ELR (cell line): ENCODE measurements at regions not wholly inside any gene's neighbourhood (a gene's known extent, or its start where the extent isn't known, plus 50 kb on each side); places are given as distances from the start of the nearest gene placed in this dataset.
"Not testable (repeated sequence)": the region's sequence is repeated elsewhere in the genome, so short reads cannot be mapped to it uniquely, and the experiment has no call there.

Source experiments
- DNase-seq: peaks from one replicate; pipeline ENCODE4 v3.0.0-alpha.2; 2015; ENCODE audit warnings: low read depth

- no peak for DNase-seq
Measured at GRCh38 chr7:152541892-152542291, 106.1 kb upstream of the KMT2C start.

- not testable (repeated sequence) for DNase-seq
Measured at GRCh38 chr7:152539190-152539495, 103.3 kb upstream of the KMT2C start.

GRCh38 chr7:152538346-152539189 is 102.8 kb upstream of the KMT2C start:
- DNase-seq: not testable (repeated sequence)

- no peak for DNase-seq
Measured at GRCh38 chr7:152537639-152538038, 101.8 kb upstream of the KMT2C start.

GRCh38 chr7:152528612-152529011 is 92.8 kb upstream of the KMT2C start:
- DNase-seq: no peak

GRCh38 chr7:152527610-152528032 is 91.8 kb upstream of the KMT2C start:
- DNase-seq: no peak

GRCh38 chr7:152523916-152524315 is 88.1 kb upstream of the KMT2C start:
- no peak for DNase-seq

GRCh38 chr7:152522571-152523067 is 86.8 kb upstream of the KMT2C start:
- no peak for DNase-seq

- DNase-seq: no peak
Measured at GRCh38 chr7:152521420-152522337, 85.9 kb upstream of the KMT2C start.

GRCh38 chr7:152520861-152521302 is 85.1 kb upstream of the KMT2C start:
- no peak for DNase-seq

GRCh38 chr7:152519290-152519689 is 83.5 kb upstream of the KMT2C start:
- no peak for DNase-seq

GRCh38 chr7:152516216-152516615 is 80.4 kb upstream of the KMT2C start:
- no peak for DNase-seq

- DNase-seq: not testable (repeated sequence)
Measured at GRCh38 chr7:152515266-152515950, 79.6 kb upstream of the KMT2C start.

GRCh38 chr7:152514771-152515105 is 78.9 kb upstream of the KMT2C start:
- no peak for DNase-seq

GRCh38 chr7:152513861-152514770 is 78.3 kb upstream of the KMT2C start:
- DNase-seq: no peak

GRCh38 chr7:152512706-152513105 is 76.9 kb upstream of the KMT2C start:
- DNase-seq: no peak

GRCh38 chr7:152511736-152512135 is 75.9 kb upstream of the KMT2C start:
- DNase-seq: no peak

- DNase-seq: no peak
Measured at GRCh38 chr7:152508701-152509100, 72.9 kb upstream of the KMT2C start.

- no peak for DNase-seq
Measured at GRCh38 chr7:152505606-152506005, 69.8 kb upstream of the KMT2C start.

GRCh38 chr7:152504816-152505215 is 69.0 kb upstream of the KMT2C start:
- DNase-seq: no peak

- DNase-seq: no peak
Measured at GRCh38 chr7:152504367-152504766, 68.6 kb upstream of the KMT2C start.
